ENCODE measurements at regions not wholly inside any gene's neighbourhood (a gene's known extent, or its start where the extent isn't known, plus 50 kb on each side); places are given as distances from the start of the nearest gene placed in this dataset.

GRCh38 chr3:170751083-170751898 lies 118.7 kb downstream of the RPL22L1 start:
- H3K9me3 ChIP-seq (replicated peaks; ENCODE audit: control insufficient read depth, insufficient read depth, low read length), result no peaks in the 10 kb centered on the region
- FAIRE-seq, result peak; percentile 89
- POLR2A ChIA-PET, result interaction anchor here (0.7 to 1.2 kb wide), 3 partner anchors 52 to 60 kb away, joined by 3 to 9 read pairs (median 3); no protein-coding TSS in a partner anchor
- H2AFZ ChIP-seq (ENCODE audit: low read depth, low read length), result no peak overlapping the region
- no peak overlapping the region for H3K4me3 ChIP-seq (replicated peaks in 1 of 3; ENCODE audit: insufficient read depth in 1 of 3, low read depth in 1 of 3, low read length in 3 of 3)
- no peaks in the 10 kb centered on the region for H4K20me1 ChIP-seq (replicated peaks; ENCODE audit: control insufficient read depth, extremely low read depth, insufficient read depth, low read length)
- H3K4me2 ChIP-seq (ENCODE audit: insufficient read depth, low read length), result peak overlapping the region; percentile 30
- TSS peak; percentile 81 for BruUV-seq (replicated peaks)
- peak; percentile 62 for TF ChIP-seq GATA2 (IDR thresholded peaks at IDR 0.05; ENCODE audit: insufficient read depth, insufficient read length, low read depth, low read length)
- TF ChIP-seq POLR2AphosphoS5 (IDR thresholded peaks at IDR 0.05; ENCODE audit: insufficient read depth, low read depth, low read length), result peak; percentile 96
- TF ChIP-seq FOS (IDR thresholded peaks at IDR 0.05; ENCODE audit: borderline replicate concordance, insufficient read depth, low read length), result peak; percentile 89
- TF ChIP-seq JUN (IDR thresholded peaks at IDR 0.05; ENCODE audit: borderline replicate concordance, insufficient read depth, insufficient read length, low read depth), result peak; percentile 76
- TF ChIP-seq MYC (IDR thresholded peaks at IDR 0.05; ENCODE audit: low read depth, low read length), result peak; percentile 66
- TF ChIP-seq, protein P1, sequence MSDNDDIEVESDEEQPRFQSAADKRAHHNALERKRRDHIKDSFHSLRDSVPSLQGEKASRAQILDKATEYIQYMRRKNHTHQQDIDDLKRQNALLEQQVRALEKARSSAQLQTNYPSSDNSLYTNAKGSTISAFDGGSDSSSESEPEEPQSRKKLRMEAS (IDR thresholded peaks at IDR 0.05; ENCODE audit: insufficient read depth, insufficient read length), result no peak
- H3K9ac ChIP-seq (replicated peaks; ENCODE audit: extremely low read depth, insufficient read depth, low read length), result peak overlapping the region; percentile 75
- H3K27me3 ChIP-seq (ENCODE audit: control insufficient read depth in 2 of 2, insufficient read depth in 2 of 2, low read length in 2 of 2), result no peaks in the 10 kb centered on the region
- CTCF ChIA-PET, result interaction anchor here (0.7 to 3.4 kb wide), 10 partner anchors 9 to 338 kb away, joined by 3 to 25 read pairs (median 4); no protein-coding TSS in a partner anchor
- no peaks in the 10 kb centered on the region for H3K79me2 ChIP-seq (ENCODE audit: control insufficient read depth, insufficient read depth, low read length)
- intact Hi-C loops (cut with micrococcal nuclease), result loop anchor here (1.0 to 2.0 kb wide), 4 partner anchors 51 to 330 kb away; no protein-coding TSS in a partner anchor
- DNase-seq (ENCODE audit: low read depth, low spot score), result peak; percentile 95
- H3K9me1 ChIP-seq (replicated peaks; ENCODE audit: control insufficient read depth, extremely low read depth, insufficient read depth, low read length), result no peaks in the 10 kb centered on the region
- peak overlapping the region; percentile 95 for H3K27ac ChIP-seq (ENCODE audit: insufficient read depth, low read depth, low read length)
- H3K36me3 ChIP-seq (ENCODE audit: control insufficient read depth in 2 of 2, extremely low read depth in 1 of 2, insufficient read depth in 2 of 2, low read length in 2 of 2), result no peaks in the 10 kb centered on the region
- peaks cover 77% of the 10 kb centered on the region for H3K4me1 ChIP-seq (ENCODE audit: control insufficient read depth, extremely low read depth, insufficient read depth, low read length)
- dilution Hi-C loops (cut with MboI; ENCODE audit: extremely low pct_ligation_motif_present, low sequenced_read_pairs), result no loop called here
